ENCODE measurements at regions not wholly inside any gene's neighbourhood (a gene's known extent, or its start where the extent isn't known, plus 50 kb on each side); places are given as distances from the start of the nearest gene placed in this dataset.

DNA sequence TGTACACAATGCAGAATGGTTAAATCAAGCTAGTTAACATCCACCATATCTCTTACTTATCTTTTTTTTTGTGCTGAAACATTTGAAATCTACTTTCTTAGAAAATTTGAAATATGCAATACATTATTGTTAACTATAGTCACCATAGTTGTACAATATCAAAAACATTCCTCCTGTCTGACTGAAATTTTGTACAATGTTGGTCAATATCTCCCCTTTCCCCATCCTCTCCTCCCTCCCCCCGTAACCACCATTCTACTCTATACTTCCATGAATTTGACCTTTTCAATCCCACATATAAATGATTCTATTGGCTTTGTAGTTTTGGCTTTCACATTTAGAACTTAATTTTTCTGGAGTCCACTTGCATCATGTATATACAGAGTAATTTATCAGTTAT is 63.5 kb upstream of the DCD start:
- TF ChIP-seq MXI1 (IDR thresholded peaks at IDR 0.05; ENCODE audit: borderline replicate concordance, low read depth, low read length) (no peak), CEBPB (IDR thresholded peaks at IDR 0.05; ENCODE audit: low read depth, low read length) (no peak), MAFK (IDR thresholded peaks at IDR 0.05; ENCODE audit: low read depth, low read length) (no peak)
- ChIA-PET CTCF (no interaction called here), POLR2A (ENCODE audit: unreplicated experiment) (no interaction called here)
- H2BK120ac ChIP-seq (ENCODE audit: low read depth, low read length), result no peak overlapping the region
- no peak overlapping the region for H3K18ac ChIP-seq (ENCODE audit: low read depth, low read length)
- H3K27ac ChIP-seq (ENCODE audit: insufficient read depth, low read length), result no peak overlapping the region
- in situ Hi-C loops (cut with MboI; ENCODE audit: low sequenced_read_pairs) (no loop called here), intact Hi-C loops (cut with micrococcal nuclease) (no loop called here), dilution Hi-C loops (cut with HindIII; ENCODE audit: low sequenced_read_pairs, unreplicated experiment) (no loop called here)
- H2AFZ ChIP-seq (replicated peaks; ENCODE audit: low read length, poor library complexity), result no peak overlapping the region
- H3K79me1 ChIP-seq (ENCODE audit: low read depth in 1 of 2, low read length in 2 of 2), result no peaks in the 10 kb centered on the region
- H4K91ac ChIP-seq (ENCODE audit: insufficient read depth, low read depth, low read length), result no peak overlapping the region
- H3K9me1 ChIP-seq (ENCODE audit: insufficient read depth, low read length), result no peaks in the 10 kb centered on the region
- no peak overlapping the region for H3K4me2 ChIP-seq (ENCODE audit: low read depth, low read length)
- no peak overlapping the region for H3K56ac ChIP-seq (ENCODE audit: extremely low read depth, insufficient read depth, low read length)
- H2BK15ac ChIP-seq (ENCODE audit: low read depth, low read length), result no peak overlapping the region
- H2BK20ac ChIP-seq (ENCODE audit: low read depth, low read length), result no peak overlapping the region
- no peaks in the 10 kb centered on the region for H3K36me3 ChIP-seq (ENCODE audit: control insufficient read depth, insufficient read depth, low read length)
- H2AK5ac ChIP-seq (ENCODE audit: low read depth, low read length), result no peak overlapping the region
- H3K4me1 ChIP-seq (ENCODE audit: control insufficient read depth, insufficient read depth, low read length), result no peaks in the 10 kb centered on the region
- no peaks in the 10 kb centered on the region for H3K9me3 ChIP-seq (ENCODE audit: control insufficient read depth, insufficient read depth, low read length)
- no peak overlapping the region for H3K14ac ChIP-seq (replicated peaks; ENCODE audit: low read depth, low read length)
- no peak overlapping the region for H3K4ac ChIP-seq (ENCODE audit: low read depth, low read length)
- WGBS, 2 experiments (ENCODE audit: extremely low coverage in 2 of 2, insufficient read length in 1 of 2), result no CpG with 5 or more reads among the region's 1 CpG
- no peak for ATAC-seq (ENCODE audit: low read depth)
- no peak overlapping the region for H4K8ac ChIP-seq (ENCODE audit: low read depth in 2 of 2, low read length in 2 of 2)
- H3K27me3 ChIP-seq (ENCODE audit: control insufficient read depth, insufficient read depth, low read length), result no peaks in the 10 kb centered on the region
- BruUV-seq (replicated peaks), result no TSS peak
- DNase-seq, result no peak
- no peak overlapping the region for H3K23ac ChIP-seq (ENCODE audit: low read depth, low read length)
- H2BK5ac ChIP-seq (ENCODE audit: low read depth, low read length, poor library complexity, severe bottlenecking), result no peak overlapping the region
- H2AK9ac ChIP-seq (replicated peaks; ENCODE audit: low read depth, low read length, poor library complexity), result no peak overlapping the region
- no peak overlapping the region for H4K5ac ChIP-seq (ENCODE audit: low read depth, low read length)
- H3K9ac ChIP-seq (ENCODE audit: low read depth, low read length), result no peak overlapping the region
- H3K4me3 ChIP-seq (ENCODE audit: insufficient read depth, low read depth, low read length), result no peak overlapping the region
- H4K20me1 ChIP-seq (ENCODE audit: insufficient read depth, low read length), result no peaks in the 10 kb centered on the region

Data from IMR-90 (cell line).